ENCODE measurements at regions not wholly inside any gene's neighbourhood (a gene's known extent, or its start where the extent isn't known, plus 50 kb on each side); places are given as distances from the start of the nearest gene placed in this dataset.

GRCh38 chr4:79175716-79176115 lies 150.1 kb downstream of the NAA11 start:
- H3K4me3 Mint-ChIP-seq (ENCODE audit: unreplicated experiment) = no peak overlapping the region
- DNase-seq (ENCODE audit: low spot score) = no peak
- H3K36me3 Mint-ChIP-seq (ENCODE audit: low read depth) = no peaks in the 10 kb centered on the region
- no peak for TF ChIP-seq CTCF (IDR thresholded peaks at IDR 0.05)
- no peaks in the 10 kb centered on the region for H3K4me1 Mint-ChIP-seq (ENCODE audit: low read depth)
- no peak overlapping the region for H3K27ac Mint-ChIP-seq (ENCODE audit: unreplicated experiment)
- H3K27me3 Mint-ChIP-seq (ENCODE audit: low read depth) = peaks cover 10% of the 10 kb centered on the region
- H3K9me3 Mint-ChIP-seq (ENCODE audit: low read depth) = peaks cover 5% of the 10 kb centered on the region

DNA sequence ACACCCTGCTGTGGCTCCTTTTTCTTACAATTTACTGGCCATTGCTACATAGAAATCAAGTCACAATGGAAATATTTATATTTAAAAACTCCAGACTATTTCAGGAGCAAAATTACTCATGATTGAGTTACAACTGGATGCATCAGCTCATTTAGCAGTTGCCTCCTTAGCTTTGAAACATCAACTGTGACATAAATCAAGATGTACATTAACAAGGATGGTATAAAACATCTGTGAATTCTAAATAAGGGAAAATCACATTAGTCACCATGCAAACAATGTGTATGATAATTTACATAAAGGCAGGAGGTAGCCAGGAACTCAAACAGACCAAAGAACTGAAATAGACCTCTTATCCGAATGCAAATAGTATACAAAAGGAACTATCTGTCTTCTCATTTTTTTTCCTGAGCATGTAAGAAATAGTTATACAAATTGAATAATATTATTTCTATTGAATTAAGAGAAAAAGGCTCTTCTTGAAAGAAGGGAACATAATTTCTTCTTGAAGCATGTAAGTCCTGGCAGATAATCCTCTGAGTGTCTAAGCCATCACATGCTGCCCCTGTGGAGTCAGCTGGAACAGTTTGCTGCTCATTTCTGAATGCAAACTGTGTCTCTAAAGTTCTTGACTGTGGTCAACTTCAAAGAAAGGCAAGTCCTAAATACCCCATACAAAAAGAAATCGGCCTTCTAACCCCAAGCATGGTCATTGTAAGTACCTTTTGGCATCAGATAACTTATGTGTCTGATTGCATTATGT lies 151.2 kb downstream of the NAA11 start:
- no peak for TF ChIP-seq CTCF (IDR thresholded peaks at IDR 0.05)
- no peaks in the 10 kb centered on the region for H3K4me1 Mint-ChIP-seq (ENCODE audit: low read depth)
- peaks cover 3% of the 10 kb centered on the region for H3K9me3 Mint-ChIP-seq (ENCODE audit: low read depth)
- DNase-seq (ENCODE audit: low spot score) = no peak
- H3K4me3 Mint-ChIP-seq (ENCODE audit: unreplicated experiment) = no peak overlapping the region
- H3K27me3 Mint-ChIP-seq (ENCODE audit: low read depth) = peaks cover 10% of the 10 kb centered on the region
- H3K36me3 Mint-ChIP-seq (ENCODE audit: low read depth) = no peaks in the 10 kb centered on the region
- no peak overlapping the region for H3K27ac Mint-ChIP-seq (ENCODE audit: unreplicated experiment)

DNA sequence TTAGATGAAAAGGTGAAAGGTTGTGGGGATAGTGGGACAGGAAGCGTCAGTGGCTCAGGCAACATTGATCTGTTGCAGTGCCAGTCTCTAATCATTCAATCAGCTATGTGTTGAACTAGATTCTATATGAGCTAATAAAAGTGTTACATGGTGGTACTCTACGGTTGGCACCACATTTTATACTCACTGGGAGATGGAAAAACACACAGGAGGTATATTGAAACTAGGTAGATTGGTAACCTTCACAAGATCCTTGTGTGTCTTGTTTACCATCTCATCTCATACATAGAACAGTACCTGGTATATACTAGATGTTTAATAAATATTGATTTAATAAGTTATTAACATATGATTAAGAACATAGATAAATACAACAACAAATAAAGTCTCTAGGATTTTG lies 152.7 kb downstream of the NAA11 start:
- no peak overlapping the region for H3K27ac Mint-ChIP-seq (ENCODE audit: unreplicated experiment)
- H3K36me3 Mint-ChIP-seq (ENCODE audit: low read depth) = no peaks in the 10 kb centered on the region
- no peak for TF ChIP-seq CTCF (IDR thresholded peaks at IDR 0.05)
- no peaks in the 10 kb centered on the region for H3K4me1 Mint-ChIP-seq (ENCODE audit: low read depth)
- H3K4me3 Mint-ChIP-seq (ENCODE audit: unreplicated experiment) = no peak overlapping the region
- no peak for DNase-seq (ENCODE audit: low spot score)
- H3K9me3 Mint-ChIP-seq (ENCODE audit: low read depth) = peaks cover 10% of the 10 kb centered on the region
- H3K27me3 Mint-ChIP-seq (ENCODE audit: low read depth) = peaks cover 6% of the 10 kb centered on the region

- no peak for DNase-seq (ENCODE audit: low spot score)
- H3K27me3 Mint-ChIP-seq (ENCODE audit: low read depth) = peaks cover 6% of the 10 kb centered on the region
- no peak overlapping the region for H3K4me3 Mint-ChIP-seq (ENCODE audit: unreplicated experiment)
- no peak overlapping the region for H3K27ac Mint-ChIP-seq (ENCODE audit: unreplicated experiment)
- H3K36me3 Mint-ChIP-seq (ENCODE audit: low read depth) = no peaks in the 10 kb centered on the region
- no peaks in the 10 kb centered on the region for H3K4me1 Mint-ChIP-seq (ENCODE audit: low read depth)
- H3K9me3 Mint-ChIP-seq (ENCODE audit: low read depth) = peaks cover 13% of the 10 kb centered on the region
- no peak for TF ChIP-seq CTCF (IDR thresholded peaks at IDR 0.05)
Measured at GRCh38 chr4:79170077-79170476, 155.8 kb downstream of the NAA11 start.

GRCh38 chr4:79164907-79165610 lies 160.8 kb downstream of the NAA11 start:
- no peak for DNase-seq (ENCODE audit: low spot score)
- no peaks in the 10 kb centered on the region for H3K27me3 Mint-ChIP-seq (ENCODE audit: low read depth)
- no peak for TF ChIP-seq CTCF (IDR thresholded peaks at IDR 0.05)
- H3K9me3 Mint-ChIP-seq (ENCODE audit: low read depth) = peaks cover 17% of the 10 kb centered on the region
- H3K27ac Mint-ChIP-seq (ENCODE audit: unreplicated experiment) = no peak overlapping the region
- H3K36me3 Mint-ChIP-seq (ENCODE audit: low read depth) = no peaks in the 10 kb centered on the region
- no peak overlapping the region for H3K4me3 Mint-ChIP-seq (ENCODE audit: unreplicated experiment)
- no peaks in the 10 kb centered on the region for H3K4me1 Mint-ChIP-seq (ENCODE audit: low read depth)
